ENCODE measurements at regions not wholly inside any gene's neighbourhood (a gene's known extent, or its start where the extent isn't known, plus 50 kb on each side); places are given as distances from the start of the nearest gene placed in this dataset.
"Not testable (repeated sequence)": the region's sequence is repeated elsewhere in the genome, so short reads cannot be mapped to it uniquely, and the experiment has no call there.

DNA sequence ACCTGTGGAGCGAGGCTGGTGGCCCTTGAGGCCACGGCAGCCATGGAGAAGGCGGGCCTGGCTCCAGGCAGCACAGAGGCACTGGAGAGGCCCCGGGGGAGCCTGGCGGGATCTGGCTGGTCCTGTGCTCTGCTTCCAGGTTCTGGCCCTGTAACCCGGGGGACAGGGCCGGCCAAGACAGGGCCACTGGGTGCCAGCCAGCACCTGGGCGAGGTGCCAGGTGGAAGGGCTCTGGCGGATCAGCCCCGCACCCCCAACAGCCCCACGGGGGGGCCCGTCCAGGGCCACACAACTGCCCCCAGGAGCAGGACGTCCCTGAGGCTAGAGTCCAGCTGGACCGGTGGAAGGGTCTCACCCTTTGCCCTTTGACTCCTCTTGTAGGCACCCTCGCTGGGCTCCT is 574.1 kb upstream of the C9orf72 start:
- H3K27ac ChIP-seq (ENCODE audit: extremely low read length, insufficient read depth, low read length); H2AFZ ChIP-seq (ENCODE audit: low read length); H3K79me2 ChIP-seq (ENCODE audit: insufficient read depth, low read length); H3K36me3 ChIP-seq (replicated peaks in 1 of 2; ENCODE audit: control insufficient read depth in 1 of 2, insufficient read depth in 2 of 2, low read length in 2 of 2); H4K20me1 ChIP-seq (ENCODE audit: insufficient read depth, low read length); H3K27me3 ChIP-seq (ENCODE audit: control insufficient read depth in 1 of 2, insufficient read depth in 2 of 2, low read length in 2 of 2); intact Hi-C loops (cut with micrococcal nuclease; ENCODE audit: unreplicated experiment); DNase-seq (ENCODE audit: low spot score); BruUV-seq (replicated peaks); CTCF ChIA-PET (ENCODE audit: low intra/inter-chr PET ratio, low total read pairs); POLR2A ChIA-PET; H3K9me3 ChIP-seq (ENCODE audit: low read length); H3K4me2 ChIP-seq (ENCODE audit: low read depth, low read length); H3K4me3 ChIP-seq (replicated peaks in 1 of 3; ENCODE audit: insufficient read depth in 1 of 3, low read depth in 2 of 3, low read length in 3 of 3); H3K4me1 ChIP-seq (ENCODE audit: insufficient read depth, low read length); H3K9ac ChIP-seq (ENCODE audit: insufficient read depth, low read depth, low read length); FAIRE-seq; ATAC-seq: not testable (repeated sequence)
- in situ Hi-C loops (cut with HindIII; ENCODE audit: extremely low pct_ligation_motif_present, low pct_unique_long_range_greater_than_20kb), result loop anchor here (25.0 kb wide), 1 partner anchor 110 kb away; no protein-coding TSS in a partner anchor
- WGBS (ENCODE audit: low lambda C conversion rate), result no CpG with 5 or more reads among the region's 15 CpGs

GRCh38 chr9:28147923-28148597 is 574.8 kb upstream of the C9orf72 start:
- H3K79me2 ChIP-seq (ENCODE audit: insufficient read depth, low read length); H3K27ac ChIP-seq (ENCODE audit: extremely low read length, insufficient read depth, low read length); intact Hi-C loops (cut with micrococcal nuclease; ENCODE audit: unreplicated experiment); H4K20me1 ChIP-seq (ENCODE audit: insufficient read depth, low read length); CTCF ChIA-PET (ENCODE audit: low intra/inter-chr PET ratio, low total read pairs); H3K4me2 ChIP-seq (ENCODE audit: low read depth, low read length); H3K27me3 ChIP-seq (ENCODE audit: control insufficient read depth in 1 of 2, insufficient read depth in 2 of 2, low read length in 2 of 2); H3K9me3 ChIP-seq (ENCODE audit: low read length); DNase-seq (ENCODE audit: low spot score); H3K9ac ChIP-seq (ENCODE audit: insufficient read depth, low read depth, low read length); H3K4me3 ChIP-seq (replicated peaks in 1 of 3; ENCODE audit: insufficient read depth in 1 of 3, low read depth in 2 of 3, low read length in 3 of 3); ATAC-seq; H3K36me3 ChIP-seq (replicated peaks in 1 of 2; ENCODE audit: control insufficient read depth in 1 of 2, insufficient read depth in 2 of 2, low read length in 2 of 2); BruUV-seq (replicated peaks); H2AFZ ChIP-seq (ENCODE audit: low read length); POLR2A ChIA-PET; H3K4me1 ChIP-seq (ENCODE audit: insufficient read depth, low read length); FAIRE-seq: not testable (repeated sequence)
- in situ Hi-C loops (cut with HindIII; ENCODE audit: extremely low pct_ligation_motif_present, low pct_unique_long_range_greater_than_20kb), result loop anchor here (25.0 kb wide), 1 partner anchor 111 kb away; no protein-coding TSS in a partner anchor
- 57% methylated on average over 11 of the region's 18 CpGs for WGBS (ENCODE audit: low lambda C conversion rate)

GRCh38 chr9:28149361-28150050 is 576.2 kb upstream of the C9orf72 start:
- DNase-seq (ENCODE audit: low spot score); H3K4me2 ChIP-seq (ENCODE audit: low read depth, low read length); POLR2A ChIA-PET; H3K79me2 ChIP-seq (ENCODE audit: insufficient read depth, low read length); H3K4me3 ChIP-seq (replicated peaks in 1 of 3; ENCODE audit: insufficient read depth in 1 of 3, low read depth in 2 of 3, low read length in 3 of 3); H3K27ac ChIP-seq (ENCODE audit: extremely low read length, insufficient read depth, low read length); ATAC-seq; H3K4me1 ChIP-seq (ENCODE audit: insufficient read depth, low read length); H3K9me3 ChIP-seq (ENCODE audit: low read length); H4K20me1 ChIP-seq (ENCODE audit: insufficient read depth, low read length); FAIRE-seq; H3K27me3 ChIP-seq (ENCODE audit: control insufficient read depth in 1 of 2, insufficient read depth in 2 of 2, low read length in 2 of 2); CTCF ChIA-PET (ENCODE audit: low intra/inter-chr PET ratio, low total read pairs); H3K9ac ChIP-seq (ENCODE audit: insufficient read depth, low read depth, low read length); BruUV-seq (replicated peaks); H3K36me3 ChIP-seq (replicated peaks in 1 of 2; ENCODE audit: control insufficient read depth in 1 of 2, insufficient read depth in 2 of 2, low read length in 2 of 2); H2AFZ ChIP-seq (ENCODE audit: low read length); intact Hi-C loops (cut with micrococcal nuclease; ENCODE audit: unreplicated experiment): not testable (repeated sequence)
- WGBS (ENCODE audit: low lambda C conversion rate), result 80% methylated on average over 1 of the region's 36 CpGs
- in situ Hi-C loops (cut with HindIII; ENCODE audit: extremely low pct_ligation_motif_present, low pct_unique_long_range_greater_than_20kb), result loop anchor here (25.0 kb wide), 1 partner anchor 112 kb away; no protein-coding TSS in a partner anchor
